ENCODE measurements at regions not wholly inside any gene's neighbourhood (a gene's known extent, or its start where the extent isn't known, plus 50 kb on each side); places are given as distances from the start of the nearest gene placed in this dataset.

GRCh38 chr4:124028182-124028581, 631.6 kb downstream of the SPRY1 start:
- H3K4me3 ChIP-seq (ENCODE audit: low read depth, low read length): no peak overlapping the region
- TF ChIP-seq CTCF (IDR thresholded peaks at IDR 0.05; ENCODE audit: insufficient read depth, low read depth, low read length, missing control alignments): no peak

GRCh38 chr4:124030147-124030546, 633.6 kb downstream of the SPRY1 start:
- no peak for TF ChIP-seq CTCF (IDR thresholded peaks at IDR 0.05; ENCODE audit: insufficient read depth, low read depth, low read length, missing control alignments)
- H3K4me3 ChIP-seq (ENCODE audit: low read depth, low read length): no peak overlapping the region
- DNase-seq (ENCODE audit: low read depth): no peak

More at GRCh38 chr4:124028182-124028581, 631.6 kb downstream of the SPRY1 start:
- DNase-seq (ENCODE audit: low read depth): no peak

GRCh38 chr4:124032035-124032434, 635.4 kb downstream of the SPRY1 start:
- no peak for TF ChIP-seq CTCF (IDR thresholded peaks at IDR 0.05; ENCODE audit: insufficient read depth, low read depth, low read length, missing control alignments)

GRCh38 chr4:124035364-124036041, 638.9 kb downstream of the SPRY1 start:
- no peak overlapping the region for H3K4me3 ChIP-seq (ENCODE audit: low read depth, low read length)
- DNase-seq (ENCODE audit: low read depth): no peak
- no peak for TF ChIP-seq CTCF (IDR thresholded peaks at IDR 0.05; ENCODE audit: insufficient read depth, low read depth, low read length, missing control alignments)

More at GRCh38 chr4:124032035-124032434, 635.4 kb downstream of the SPRY1 start:
- no peak for DNase-seq (ENCODE audit: low read depth)
- H3K4me3 ChIP-seq (ENCODE audit: low read depth, low read length): no peak overlapping the region

- no peak for DNase-seq (ENCODE audit: low read depth)
- no peak for TF ChIP-seq CTCF (IDR thresholded peaks at IDR 0.05; ENCODE audit: insufficient read depth, low read depth, low read length, missing control alignments)
- no peak overlapping the region for H3K4me3 ChIP-seq (ENCODE audit: low read depth, low read length)
Observed at GRCh38 chr4:124037236-124037635, 640.6 kb downstream of the SPRY1 start.

- no peak for DNase-seq (ENCODE audit: low read depth)
- no peak overlapping the region for H3K4me3 ChIP-seq (ENCODE audit: low read depth, low read length)
- TF ChIP-seq CTCF (IDR thresholded peaks at IDR 0.05; ENCODE audit: insufficient read depth, low read depth, low read length, missing control alignments): no peak
Observed at GRCh38 chr4:124044330-124044729, 647.7 kb downstream of the SPRY1 start.

- no peak for DNase-seq (ENCODE audit: low read depth)
- no peak for TF ChIP-seq CTCF (IDR thresholded peaks at IDR 0.05; ENCODE audit: insufficient read depth, low read depth, low read length, missing control alignments)
- H3K4me3 ChIP-seq (ENCODE audit: low read depth, low read length): no peak overlapping the region
Observed at GRCh38 chr4:124044867-124045266, 648.3 kb downstream of the SPRY1 start.

Measured in GM12865 (cell line).